SKM-1 treated with dmso at 0.1 percent for 144 hours (cell line): ENCODE measurements at regions not wholly inside any gene's neighbourhood (a gene's known extent, or its start where the extent isn't known, plus 50 kb on each side); places are given as distances from the start of the nearest gene placed in this dataset.
"Not testable (repeated sequence)": the region's sequence is repeated elsewhere in the genome, so short reads cannot be mapped to it uniquely, and the experiment has no call there.

Experiments used
- DNase-seq: peaks from one replicate; lab custom pipeline; 2025; ENCODE audit not compliant: unreplicated experiment; lab: John Stamatoyannopoulos, UW

- no peak for DNase-seq
These were observed 375.0 kb upstream of the CCNH start for GRCh38 chr5:87787625-87788256.

- no peak for DNase-seq
These were observed 374.4 kb upstream of the CCNH start for GRCh38 chr5:87787086-87787485.

GRCh38 chr5:87786471-87786870 is 373.7 kb upstream of the CCNH start:
- DNase-seq = no peak

GRCh38 chr5:87785554-87786335 is 373.0 kb upstream of the CCNH start:
- no peak for DNase-seq

- no peak for DNase-seq
These were observed 372.3 kb upstream of the CCNH start for GRCh38 chr5:87784879-87785495.

- DNase-seq = no peak
These were observed 371.6 kb upstream of the CCNH start for GRCh38 chr5:87784311-87784710.

GRCh38 chr5:87782916-87783315 is 370.2 kb upstream of the CCNH start:
- no peak for DNase-seq

GRCh38 chr5:87781976-87782375 is 369.2 kb upstream of the CCNH start:
- no peak for DNase-seq

- DNase-seq = peak; percentile 81
These were observed 368.4 kb upstream of the CCNH start for GRCh38 chr5:87780831-87781760.

- no peak for DNase-seq
These were observed 366.1 kb upstream of the CCNH start for GRCh38 chr5:87778876-87779275.

- no peak for DNase-seq
These were observed 365.1 kb upstream of the CCNH start for GRCh38 chr5:87777877-87778276.

GRCh38 chr5:87776785-87777184 is 364.1 kb upstream of the CCNH start:
- no peak for DNase-seq

- DNase-seq = not testable (repeated sequence)
These were observed 363.6 kb upstream of the CCNH start for GRCh38 chr5:87776302-87776701.

GRCh38 chr5:87775228-87775627 is 362.5 kb upstream of the CCNH start:
- DNase-seq = no peak

- DNase-seq = no peak
These were observed 362.1 kb upstream of the CCNH start for GRCh38 chr5:87774804-87775203.

- DNase-seq = no peak
These were observed 357.9 kb upstream of the CCNH start for GRCh38 chr5:87770601-87771121.

- DNase-seq = no peak
These were observed 357.4 kb upstream of the CCNH start for GRCh38 chr5:87770016-87770570.

- no peak for DNase-seq
These were observed 356.4 kb upstream of the CCNH start for GRCh38 chr5:87769157-87769556.

- no peak for DNase-seq
These were observed 355.5 kb upstream of the CCNH start for GRCh38 chr5:87768190-87768589.

- DNase-seq = no peak
These were observed 352.3 kb upstream of the CCNH start for GRCh38 chr5:87765009-87765408.

- no peak for DNase-seq
These were observed 349.9 kb upstream of the CCNH start for GRCh38 chr5:87762631-87763030.
